ENCODE measurements at regions not wholly inside any gene's neighbourhood (a gene's known extent, or its start where the extent isn't known, plus 50 kb on each side); places are given as distances from the start of the nearest gene placed in this dataset.

GRCh38 chr14:99342906-99343305 lies 70.9 kb upstream of the BCL11B start (continued):
- no peak for TF ChIP-seq ZNF462 (CRISPR knock-in tag; IDR thresholded peaks at IDR 0.05)

- Histone ChIP-seq H3K4me3 (no peak overlapping the region), H3K4me1 (ENCODE audit: insufficient read depth) (no peaks in the 10 kb centered on the region; the same call in 1 of the 2 replicates), H3K9me2 (ENCODE audit: insufficient read depth) (no peaks in the 10 kb centered on the region), H3K79me2 (replicated peaks; ENCODE audit: insufficient read depth) (no peaks in the 10 kb centered on the region), H3K4me2 (no peak overlapping the region), H3K27me3 (ENCODE audit: insufficient read depth) (no peaks in the 10 kb centered on the region), H3F3A (replicated peaks; ENCODE audit: low read depth) (no peaks in the 10 kb centered on the region), H3K36me3 (ENCODE audit: insufficient read depth) (no peaks in the 10 kb centered on the region), H4K20me1 (replicated peaks; ENCODE audit: insufficient read depth) (no peaks in the 10 kb centered on the region), H3K27ac (ENCODE audit: low read depth) (no peak overlapping the region), H2AFZ (no peak overlapping the region)
- ATAC-seq (no peak), DNase-seq (ENCODE audit: low spot score) (no peak)
- no peak overlapping the region for H3K27ac Mint-ChIP-seq
- no peaks in the 10 kb centered on the region for H3K36me3 Mint-ChIP-seq (ENCODE audit: low read depth)
- no peak overlapping the region for H3K4me3 Mint-ChIP-seq
- H3K9me3 Mint-ChIP-seq, result peaks cover 2% of the 10 kb centered on the region; the same call in 1 of the 3 replicates
- H3K27me3 Mint-ChIP-seq (ENCODE audit: insufficient read depth, low read depth, poor library complexity), result peaks cover 4% of the 10 kb centered on the region
- H3K4me1 Mint-ChIP-seq, result peaks cover 7% of the 10 kb centered on the region; the same call in 2 of the 3 replicates
- TF ChIP-seq EZH2 (IDR thresholded peaks at IDR 0.05; ENCODE audit: low read depth, unreplicated experiment) (no peak), ZNF462 (CRISPR knock-in tag; IDR thresholded peaks at IDR 0.05) (no peak), CREB1 (CRISPR knock-in tag; IDR thresholded peaks at IDR 0.05; ENCODE audit: low read depth) (no peak), ZNF114 (CRISPR knock-in tag; IDR thresholded peaks at IDR 0.05) (no peak), NANOG (IDR thresholded peaks at IDR 0.05; ENCODE audit: borderline replicate concordance) (no peak), POLR2AphosphoS5 (IDR thresholded peaks at IDR 0.05; ENCODE audit: low read depth) (no peak), STAT1 (IDR thresholded peaks at IDR 0.05; ENCODE audit: unreplicated experiment) (no peak), JUNB (IDR thresholded peaks at IDR 0.05; ENCODE audit: unreplicated experiment) (no peak), EZH2phosphoT487 (IDR thresholded peaks at IDR 0.05; ENCODE audit: unreplicated experiment) (no peak)
- TF ChIP-seq, protein P1, sequence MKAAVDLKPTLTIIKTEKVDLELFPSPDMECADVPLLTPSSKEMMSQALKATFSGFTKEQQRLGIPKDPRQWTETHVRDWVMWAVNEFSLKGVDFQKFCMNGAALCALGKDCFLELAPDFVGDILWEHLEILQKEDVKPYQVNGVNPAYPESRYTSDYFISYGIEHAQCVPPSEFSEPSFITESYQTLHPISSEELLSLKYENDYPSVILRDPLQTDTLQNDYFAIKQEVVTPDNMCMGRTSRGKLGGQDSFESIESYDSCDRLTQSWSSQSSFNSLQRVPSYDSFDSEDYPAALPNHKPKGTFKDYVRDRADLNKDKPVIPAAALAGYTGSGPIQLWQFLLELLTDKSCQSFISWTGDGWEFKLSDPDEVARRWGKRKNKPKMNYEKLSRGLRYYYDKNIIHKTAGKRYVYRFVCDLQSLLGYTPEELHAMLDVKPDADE (IDR thresholded peaks at IDR 0.05), result no peak
These were observed 70.2 kb upstream of the BCL11B start for GRCh38 chr14:99342204-99342603.
